Stimulated activated CD8-positive, alpha-beta memory T cell treated with anti-CD3 and anti-CD28 coated beads, Interleukin-15, amount 100 ng/mL, for 48 hours (primary cell): ENCODE measurements at regions not wholly inside any gene's neighbourhood (a gene's known extent, or its start where the extent isn't known, plus 50 kb on each side); places are given as distances from the start of the nearest gene placed in this dataset.

ENCODE experiments used
- DNase-seq, 2 donors: peaks; one replicate each; pipeline ENCODE4 v3.0.0-alpha.2; 2020; ENCODE audit warnings: low read depth in 2 of 2

- DNase-seq: no peak
Observed at GRCh38 chr5:53219174-53219573, 109.6 kb upstream of the MOCS2 start.

- no peak for DNase-seq
Observed at GRCh38 chr5:53219610-53220009, 110.1 kb upstream of the MOCS2 start.

GRCh38 chr5:53233645-53234405 is 124.3 kb upstream of the MOCS2 start:
- DNase-seq: no peak

- no peak for DNase-seq
Observed at GRCh38 chr5:53236683-53237082, 127.1 kb upstream of the MOCS2 start.

- DNase-seq: no peak
Observed at GRCh38 chr5:53237876-53238275, 128.3 kb upstream of the MOCS2 start.

GRCh38 chr5:53239301-53239990 is 129.9 kb upstream of the MOCS2 start:
- no peak for DNase-seq

GRCh38 chr5:53240661-53241060 is 131.1 kb upstream of the MOCS2 start:
- no peak for DNase-seq

- no peak for DNase-seq
Observed at GRCh38 chr5:53241572-53241971, 132.0 kb upstream of the MOCS2 start.

- no peak for DNase-seq
Observed at GRCh38 chr5:53243403-53243802, 133.8 kb upstream of the MOCS2 start.

- no peak for DNase-seq
Observed at GRCh38 chr5:53246042-53246836, 136.7 kb upstream of the MOCS2 start.

GRCh38 chr5:53249529-53250200 is 140.1 kb upstream of the MOCS2 start:
- no peak for DNase-seq

GRCh38 chr5:53250201-53250550 is 140.6 kb upstream of the MOCS2 start:
- DNase-seq: no peak

- no peak for DNase-seq
Observed at GRCh38 chr5:53253421-53253871, 143.9 kb upstream of the MOCS2 start.

GRCh38 chr5:53256746-53257145 is 147.2 kb upstream of the MOCS2 start:
- DNase-seq: no peak

GRCh38 chr5:53257806-53258373 is 148.3 kb upstream of the MOCS2 start:
- no peak for DNase-seq

- no peak for DNase-seq
Observed at GRCh38 chr5:53259176-53259575, 149.6 kb upstream of the MOCS2 start.

GRCh38 chr5:53260446-53260845 is 150.9 kb upstream of the MOCS2 start:
- DNase-seq: no peak

GRCh38 chr5:53261245-53261644 is 151.7 kb upstream of the MOCS2 start:
- DNase-seq: no peak

GRCh38 chr5:53262348-53262970 is 152.9 kb upstream of the MOCS2 start:
- DNase-seq: no peak

GRCh38 chr5:53263151-53263550 is 153.6 kb upstream of the MOCS2 start:
- DNase-seq: no peak

- no peak for DNase-seq
Observed at GRCh38 chr5:53265043-53265442, 155.5 kb upstream of the MOCS2 start.
